Epidermal melanocyte (primary cell): ENCODE measurements at regions not wholly inside any gene's neighbourhood (a gene's known extent, or its start where the extent isn't known, plus 50 kb on each side); places are given as distances from the start of the nearest gene placed in this dataset.
"Not testable (repeated sequence)": the region's sequence is repeated elsewhere in the genome, so short reads cannot be mapped to it uniquely, and the experiment has no call there.

Experiments used
- DNase-seq: peaks from one replicate; pipeline ENCODE4 v3.0.0; 2011; ENCODE audit warnings: low spot score; ENCODE audit not compliant: insufficient read length

DNA sequence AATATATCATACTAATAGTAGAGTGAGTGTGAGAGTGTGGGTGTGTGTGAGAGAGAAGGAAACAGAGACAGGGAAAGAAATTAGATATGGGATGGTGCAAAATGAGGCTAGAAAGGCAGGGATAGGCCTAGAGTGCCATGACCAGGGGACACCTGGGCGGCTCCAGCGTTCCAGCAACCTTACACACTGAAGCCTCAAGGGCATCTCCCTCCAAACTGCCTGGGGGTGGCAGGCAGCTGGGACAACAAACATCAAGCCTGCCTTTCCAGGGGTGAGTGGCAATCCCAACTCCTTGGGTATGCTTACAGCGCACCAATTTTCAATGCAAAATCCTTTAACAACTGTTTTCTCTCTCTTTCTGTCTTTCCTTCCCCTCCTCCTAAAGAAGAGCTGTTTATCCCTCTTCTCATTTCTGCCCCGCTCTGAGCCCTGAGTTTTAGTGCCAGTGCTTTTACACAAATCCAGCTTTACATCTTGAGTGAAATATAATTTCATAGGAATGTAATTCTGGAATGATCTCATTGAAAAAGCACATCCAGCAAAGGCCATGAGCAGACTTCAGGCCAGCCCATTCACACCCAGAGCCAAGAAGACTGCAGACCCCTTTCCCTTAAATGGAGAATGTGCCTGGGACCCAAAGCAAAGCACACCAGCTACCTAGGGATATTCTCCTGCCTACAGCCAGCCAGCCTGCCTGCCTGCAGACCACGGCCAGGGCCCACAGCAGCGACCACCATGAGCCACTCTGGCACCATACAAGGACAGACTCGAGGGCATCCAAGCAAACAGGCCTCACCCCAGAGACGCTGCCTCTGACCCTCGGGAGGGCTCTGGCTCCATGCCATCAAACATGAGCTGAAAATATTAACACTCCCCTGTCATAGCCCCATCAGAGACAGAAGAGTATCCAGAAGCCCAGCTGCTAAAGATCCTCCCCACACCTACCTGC lies 90.3 kb downstream of the RPL27A start:
- DNase-seq: no peak

DNA sequence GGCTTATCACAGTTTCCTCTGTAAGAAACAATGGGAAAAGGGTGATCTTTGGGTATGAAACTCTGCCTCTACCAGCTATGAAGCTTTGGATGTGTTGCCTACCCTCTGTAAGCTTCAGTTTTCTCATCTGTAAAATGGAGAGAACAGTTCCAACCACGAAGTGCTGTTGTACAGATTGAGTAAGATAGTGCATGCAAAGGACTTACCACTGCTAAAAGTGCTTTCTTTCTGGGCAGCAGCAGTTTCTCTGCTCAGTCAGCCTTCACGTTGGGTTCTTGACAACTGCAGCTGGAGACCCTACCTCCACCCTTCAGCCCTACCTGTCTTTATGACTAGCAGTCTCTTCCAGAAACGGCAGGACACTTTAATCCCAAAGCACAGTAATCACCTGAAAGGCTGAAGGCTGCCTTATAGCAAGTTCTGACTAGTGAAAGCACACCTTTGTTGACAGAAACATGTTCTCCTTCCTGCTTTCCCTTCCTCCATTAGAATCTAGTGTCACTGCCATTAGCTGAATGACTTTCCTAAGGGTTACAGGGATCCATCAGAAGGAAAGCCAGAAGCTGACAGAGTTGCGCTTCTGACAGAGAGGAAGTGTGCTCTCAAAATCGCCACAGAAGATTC lies 91.4 kb downstream of the RPL27A start:
- no peak for DNase-seq

DNA sequence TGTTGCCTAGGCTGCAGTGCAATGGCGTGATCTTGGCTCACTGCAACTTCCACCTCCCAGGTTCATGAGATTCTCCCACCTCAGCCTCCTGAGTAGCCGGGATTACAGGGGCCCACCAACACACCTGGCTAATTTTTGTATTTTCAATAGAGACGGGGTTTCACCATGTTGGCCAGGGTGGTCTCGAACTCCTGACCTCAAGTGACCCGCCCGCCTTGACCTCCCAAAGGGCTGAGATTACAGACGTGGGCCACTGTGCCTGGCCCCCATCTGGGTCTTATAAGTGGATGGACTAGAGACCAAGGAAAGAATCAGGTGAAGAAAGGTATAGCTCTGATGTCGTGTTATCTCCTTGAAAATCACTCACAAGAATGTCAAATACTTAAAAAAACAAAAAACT lies 92.3 kb downstream of the RPL27A start:
- not testable (repeated sequence) for DNase-seq

DNA sequence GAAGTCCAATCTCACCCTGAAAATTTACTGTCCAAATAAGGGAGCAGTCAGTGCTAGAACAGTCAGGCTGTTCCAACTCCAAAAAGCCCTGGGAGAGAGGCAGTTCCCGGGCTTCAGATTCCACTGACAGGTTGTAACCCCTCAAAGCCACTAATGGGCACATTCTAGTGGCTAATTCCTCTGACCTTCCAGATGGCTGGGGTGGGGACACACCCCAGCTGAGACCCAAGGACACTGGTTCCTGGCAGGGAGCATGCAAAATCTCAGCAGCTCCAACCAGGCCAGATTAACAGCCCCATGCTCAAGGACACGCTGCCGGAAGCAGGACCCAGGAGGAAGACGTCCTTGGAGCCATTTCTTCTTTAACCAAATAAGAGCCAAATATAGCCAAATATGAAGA lies 92.7 kb downstream of the RPL27A start:
- no peak for DNase-seq

DNA sequence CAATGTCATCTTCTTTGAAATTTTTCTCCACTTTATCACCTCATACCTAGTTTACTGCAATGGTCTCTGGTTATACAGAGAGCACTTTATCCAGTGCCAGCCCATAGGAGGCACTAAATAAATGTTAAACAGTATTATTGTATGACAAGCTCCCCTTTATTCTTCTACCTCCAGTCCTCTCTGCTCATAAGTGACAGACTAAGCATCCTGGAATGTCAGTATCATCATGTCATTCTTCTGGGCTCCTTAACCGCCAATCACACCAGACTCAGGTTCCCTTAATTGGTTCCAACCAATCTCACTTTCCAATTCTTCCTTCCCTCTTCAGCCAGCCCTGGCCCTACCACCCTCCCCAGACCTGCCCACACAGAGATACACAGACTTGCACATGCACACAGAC lies 93.1 kb downstream of the RPL27A start:
- DNase-seq: no peak

DNA sequence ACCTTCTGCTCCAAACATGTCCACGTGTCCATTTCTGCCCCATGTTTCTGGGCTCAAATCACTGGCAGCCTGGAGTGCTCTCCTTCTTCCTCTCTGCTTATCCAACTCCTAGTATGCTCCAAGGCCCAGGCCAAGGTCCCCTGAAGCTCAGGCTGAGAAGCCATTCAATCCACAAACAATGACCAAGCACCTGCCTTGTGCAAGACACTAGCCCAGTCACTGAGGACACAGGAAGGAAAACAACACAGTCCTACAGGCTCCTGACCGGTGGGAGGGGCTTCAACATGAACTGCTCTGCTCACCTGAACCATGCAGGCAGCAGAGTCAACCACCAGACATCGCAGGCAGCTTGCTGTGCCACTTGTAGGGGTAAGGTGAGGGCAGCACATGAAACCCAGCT lies 93.6 kb downstream of the RPL27A start:
- DNase-seq: no peak

DNA sequence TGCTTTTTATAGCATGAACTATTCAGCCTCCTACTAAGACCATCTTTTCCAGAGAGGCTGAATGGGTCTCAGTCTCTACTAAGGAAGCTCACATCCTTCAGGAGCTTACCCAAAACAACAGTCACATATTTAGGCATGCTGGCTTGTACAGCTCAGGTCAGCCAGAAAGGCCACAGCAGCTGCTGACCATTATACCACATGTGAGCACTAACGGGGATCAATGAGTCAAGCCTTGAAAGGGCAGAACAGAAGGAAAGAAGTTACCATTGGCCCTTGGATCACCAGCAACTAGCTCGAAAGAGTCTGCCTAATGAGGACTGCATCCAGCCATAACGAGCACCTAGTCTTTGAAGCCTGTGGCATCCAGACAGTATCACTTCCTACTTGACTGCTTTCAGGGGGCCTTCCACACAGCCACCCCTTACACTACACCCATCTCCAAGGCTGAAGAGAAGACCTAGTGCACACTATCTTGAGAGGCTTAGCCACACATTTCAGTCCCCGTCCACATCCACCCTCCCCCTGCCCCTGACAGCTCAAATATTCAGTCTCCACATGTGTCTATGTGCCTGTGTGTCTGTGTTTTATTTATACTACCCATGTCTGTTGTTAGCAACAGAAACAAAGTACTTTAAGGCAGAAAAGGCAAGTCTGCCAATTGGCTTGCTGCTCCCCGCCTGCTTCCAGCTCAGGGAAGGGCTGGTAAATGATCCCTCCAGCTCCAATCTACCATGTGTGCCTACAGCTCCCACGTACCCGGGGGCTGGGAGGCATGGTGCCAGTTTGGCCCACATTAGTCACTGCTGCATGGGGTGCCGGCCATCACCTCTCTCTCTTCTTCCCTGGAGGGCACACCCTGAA lies 95.5 kb downstream of the RPL27A start:
- no peak for DNase-seq

DNA sequence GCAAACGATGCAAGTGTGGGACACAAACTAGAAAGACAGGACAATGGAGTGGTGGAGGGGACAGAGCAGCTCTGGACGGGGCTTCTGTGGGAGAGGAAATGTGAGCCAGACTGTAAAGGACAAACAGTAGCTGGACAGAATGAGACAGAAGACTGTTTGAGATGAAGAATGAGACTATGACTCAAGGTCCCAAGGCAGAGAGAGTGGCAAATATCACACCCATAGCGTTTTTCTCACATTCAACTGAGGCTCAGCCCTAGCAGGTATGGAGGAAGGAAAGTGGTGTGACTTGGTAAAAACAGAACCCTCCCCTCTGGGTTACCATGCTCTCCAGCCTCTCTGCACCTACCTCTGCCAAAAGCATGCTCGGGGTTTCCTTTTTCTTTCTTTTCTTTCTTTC lies 96.5 kb downstream of the RPL27A start:
- no peak for DNase-seq

DNA sequence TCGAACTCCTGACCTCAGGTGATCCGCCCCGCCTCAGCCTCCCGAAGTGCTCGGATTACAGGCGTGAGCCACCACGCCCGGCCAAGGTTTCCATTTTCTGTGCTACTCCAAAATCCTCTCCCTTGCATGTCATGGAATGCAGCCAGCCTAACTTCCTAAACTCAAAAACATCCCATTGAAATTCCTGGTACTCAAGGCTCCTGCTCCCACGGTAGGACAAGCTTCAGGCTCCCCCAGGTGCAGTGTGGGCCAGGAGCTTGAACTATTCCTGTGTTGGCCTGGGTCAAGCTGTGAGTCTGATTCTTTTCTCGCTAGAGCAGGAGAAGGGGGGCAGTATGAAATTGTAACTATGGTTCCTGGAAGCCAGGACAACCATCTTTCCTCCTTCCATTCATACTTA lies 97.1 kb downstream of the RPL27A start:
- DNase-seq: no peak

DNA sequence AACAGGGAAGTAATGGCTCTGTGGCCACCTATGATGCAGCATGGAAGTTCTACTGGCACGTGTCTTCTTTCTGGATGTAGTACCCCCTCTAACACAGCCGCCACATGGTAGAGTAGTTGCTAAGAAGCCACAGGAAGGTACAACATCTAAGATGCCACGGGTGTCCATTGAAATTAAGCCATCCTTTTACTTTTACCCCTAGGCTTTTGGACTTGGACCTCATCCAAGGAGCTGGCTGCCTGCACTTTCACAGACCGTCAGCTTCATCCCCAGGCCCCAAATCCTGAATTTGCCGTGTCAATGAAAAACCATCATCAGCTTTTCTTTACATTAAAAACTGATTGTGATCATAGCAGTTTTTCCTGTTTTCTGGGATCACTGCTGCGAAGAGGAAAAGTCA lies 102.4 kb downstream of the RPL27A start:
- DNase-seq: no peak

DNA sequence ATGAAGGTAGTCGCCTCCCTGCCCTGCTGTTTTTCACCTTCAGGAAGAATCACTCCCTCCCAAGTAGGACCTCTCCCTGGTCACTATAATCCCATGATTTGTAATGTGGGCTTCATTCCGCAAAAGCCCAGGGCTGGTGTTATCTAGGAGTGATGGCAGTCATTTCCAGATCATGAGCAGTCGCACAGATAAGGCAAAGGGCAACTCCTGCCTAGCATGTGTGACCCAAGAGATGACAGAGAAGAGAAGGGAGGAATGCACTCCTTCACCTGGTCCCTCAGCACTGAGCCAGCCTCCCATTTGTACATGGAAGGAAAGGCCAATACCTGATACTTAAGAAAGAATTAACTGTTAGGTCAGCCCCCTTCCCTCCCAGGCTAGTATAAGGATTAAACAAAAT lies 102.9 kb downstream of the RPL27A start:
- DNase-seq: no peak

DNA sequence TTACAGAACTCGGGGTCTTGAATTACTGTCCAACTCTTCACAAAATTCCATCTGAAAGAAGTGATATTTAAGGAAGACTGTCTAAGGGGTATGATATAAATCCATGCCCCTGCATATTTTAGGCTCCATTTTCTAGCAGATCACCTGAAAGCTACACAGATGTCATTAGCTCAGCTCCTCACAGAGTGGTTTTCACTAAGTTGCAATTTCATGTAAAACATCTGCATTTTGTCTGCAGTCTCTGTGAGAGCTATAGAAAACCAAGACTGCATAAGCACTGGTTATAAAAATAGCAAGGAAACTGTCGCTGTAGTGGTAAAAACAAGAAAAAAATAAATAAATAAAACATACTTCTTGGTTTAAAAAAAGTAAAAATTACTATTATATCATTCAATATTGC lies 103.4 kb downstream of the RPL27A start:
- no peak for DNase-seq

DNA sequence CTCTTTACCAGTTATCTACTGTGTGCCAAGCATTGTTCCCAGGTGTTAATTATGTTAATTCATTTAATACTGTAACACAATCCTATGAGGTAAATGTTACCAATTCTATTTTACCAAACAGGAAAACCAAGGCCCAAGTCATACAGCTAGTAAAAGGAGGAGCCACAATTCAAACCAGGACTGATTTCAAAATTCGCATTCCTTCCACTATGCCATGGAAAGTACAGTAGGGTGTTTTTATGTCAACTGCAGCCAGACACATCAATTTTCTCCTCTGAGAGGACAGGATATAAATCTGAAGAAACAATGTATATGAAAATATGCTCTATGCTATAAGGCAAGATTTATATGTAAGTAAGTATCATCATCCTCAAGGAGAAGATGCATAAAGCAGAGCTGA lies 104.3 kb downstream of the RPL27A start:
- no peak for DNase-seq

DNA sequence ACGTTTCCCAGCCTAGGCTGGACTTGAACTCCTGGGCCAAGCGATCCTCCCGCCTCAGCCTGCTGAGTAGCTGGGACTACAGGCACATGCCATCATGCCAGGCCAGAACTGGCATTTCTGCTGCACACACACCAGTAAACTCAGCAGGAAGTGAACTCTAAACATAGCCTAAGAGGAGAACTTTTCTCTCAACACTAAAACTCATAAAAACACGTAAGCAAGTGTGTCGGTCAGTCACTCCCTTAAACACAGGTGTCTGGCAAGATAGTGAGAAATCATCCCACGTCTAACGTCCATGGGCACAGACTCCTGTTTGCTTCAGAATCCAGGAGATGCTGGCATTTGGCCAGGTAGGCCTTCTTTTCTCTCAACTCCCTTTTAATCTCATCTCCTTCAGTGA lies 104.8 kb downstream of the RPL27A start:
- DNase-seq: no peak

DNA sequence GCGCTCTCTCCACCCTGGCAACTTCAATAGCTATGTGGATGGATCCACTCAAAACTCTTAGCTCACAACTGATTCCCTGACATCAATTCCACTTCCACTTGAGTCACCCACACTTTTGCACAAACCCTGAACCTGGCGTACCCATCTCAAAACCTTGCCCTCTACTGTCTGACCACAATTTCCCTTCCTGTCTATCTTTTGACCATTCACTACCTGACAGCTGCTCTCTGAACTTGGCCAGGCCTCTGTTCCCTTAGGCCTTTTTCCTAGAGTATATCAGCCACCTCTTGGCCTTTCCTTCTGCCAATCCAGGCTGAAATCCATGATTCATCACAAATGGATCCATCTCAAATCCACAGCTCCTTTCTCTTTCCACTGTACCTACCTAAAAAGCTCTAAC lies 106.0 kb downstream of the RPL27A start:
- DNase-seq: no peak

DNA sequence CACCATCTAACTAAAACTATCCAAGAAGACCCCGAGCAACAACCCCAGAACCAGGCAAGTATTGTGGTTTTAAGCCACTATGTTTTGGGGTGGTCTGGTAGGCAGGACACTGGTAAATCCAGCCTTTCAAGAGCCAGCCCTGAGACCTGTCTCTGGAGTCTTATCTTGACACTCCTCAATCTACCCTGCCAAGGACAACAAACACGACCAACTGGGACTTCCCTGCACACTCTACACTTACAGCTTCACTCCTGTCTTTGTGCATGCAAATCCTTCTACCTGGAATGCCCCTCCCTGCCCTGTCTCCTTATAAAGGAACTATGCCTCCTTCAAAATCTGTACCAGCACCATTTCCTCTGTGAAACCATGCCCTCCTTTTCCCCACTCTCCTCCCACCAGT lies 107.3 kb downstream of the RPL27A start:
- DNase-seq: no peak

DNA sequence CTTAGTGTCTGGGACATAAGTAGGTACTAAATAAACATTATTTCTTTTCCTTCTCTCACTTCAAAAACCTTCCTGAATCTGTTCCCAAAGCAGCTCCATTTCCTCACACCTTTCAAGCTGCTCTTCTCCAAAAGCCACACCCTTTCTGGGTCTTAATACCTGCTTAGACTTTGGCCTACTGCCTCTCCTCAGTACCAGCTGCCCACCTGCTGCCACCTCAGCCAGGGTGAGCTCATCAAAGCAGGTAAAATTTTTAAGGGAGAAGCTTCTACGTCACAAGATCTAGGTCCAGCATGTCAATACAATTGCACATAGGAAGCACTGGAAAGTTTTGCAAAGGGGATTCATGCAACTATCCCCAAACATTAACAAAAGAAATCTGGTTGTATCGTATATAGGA lies 108.4 kb downstream of the RPL27A start:
- no peak for DNase-seq

DNA sequence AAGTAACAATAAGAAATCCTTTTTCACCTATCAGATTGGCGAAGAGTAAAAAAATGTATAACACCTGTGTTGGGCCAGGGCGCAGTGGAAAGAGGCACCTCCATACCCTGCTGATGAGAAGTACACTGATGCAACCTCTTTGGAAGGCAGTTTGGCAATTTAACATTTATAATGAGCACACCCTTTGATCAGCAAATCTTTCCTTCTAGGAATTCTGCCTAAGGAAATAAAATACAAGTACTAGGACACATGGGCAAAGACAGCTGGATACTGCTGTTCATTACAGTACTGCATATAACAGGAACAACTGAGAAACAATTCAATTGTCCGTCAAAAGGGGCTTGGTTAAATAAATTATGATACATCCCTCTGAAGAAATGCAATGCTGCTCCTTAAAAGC lies 110.1 kb downstream of the RPL27A start:
- DNase-seq: no peak

DNA sequence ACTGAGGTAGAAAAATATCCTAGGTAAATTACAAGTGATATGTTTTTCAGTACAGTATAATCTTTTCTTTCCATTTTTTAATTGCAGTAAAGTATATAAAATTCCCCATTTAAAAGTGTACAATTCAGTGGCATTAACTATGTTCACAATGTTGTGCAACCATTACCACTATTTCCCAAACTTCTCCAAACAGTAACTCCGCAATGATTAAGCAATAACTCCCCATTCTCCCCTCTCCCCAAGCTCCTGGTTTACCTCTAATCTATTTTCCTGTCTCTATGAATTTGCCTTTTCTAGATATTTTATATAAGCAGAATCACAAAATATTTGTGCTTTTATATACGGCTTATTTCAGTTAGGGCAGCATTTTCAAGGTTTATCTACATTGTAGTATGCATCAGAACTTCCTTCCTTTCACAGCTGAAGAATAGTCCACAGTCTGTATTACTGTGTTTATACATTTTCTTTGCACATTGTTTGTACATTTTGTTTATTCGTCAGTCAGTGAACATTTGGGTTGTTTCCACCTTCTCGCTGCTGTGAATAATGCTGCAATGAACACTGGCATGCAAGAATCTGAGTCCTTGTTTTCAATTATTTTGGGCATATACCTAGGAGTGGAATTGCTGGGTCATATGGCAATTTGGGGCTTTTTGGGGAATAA lies 110.7 kb downstream of the RPL27A start:
- DNase-seq: no peak

DNA sequence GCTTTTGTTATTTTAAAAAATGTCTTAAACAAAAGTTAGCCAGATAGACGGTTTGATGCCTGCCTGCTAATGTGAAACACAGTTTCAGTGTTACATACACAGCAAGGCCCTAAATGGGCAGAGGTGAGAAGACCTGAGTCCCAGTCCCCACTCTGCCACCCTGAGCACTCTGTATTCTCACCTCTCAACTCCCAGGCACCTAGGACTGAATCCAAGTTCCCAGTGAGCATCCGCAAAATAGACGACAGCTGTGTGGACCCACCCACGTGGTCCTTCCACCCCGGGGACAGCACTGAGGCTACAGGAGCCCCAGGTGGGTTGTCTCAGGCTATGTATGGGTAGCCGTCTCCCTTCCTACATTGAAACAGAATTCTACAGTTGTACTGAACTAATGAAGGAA lies 111.5 kb downstream of the RPL27A start:
- DNase-seq: no peak

DNA sequence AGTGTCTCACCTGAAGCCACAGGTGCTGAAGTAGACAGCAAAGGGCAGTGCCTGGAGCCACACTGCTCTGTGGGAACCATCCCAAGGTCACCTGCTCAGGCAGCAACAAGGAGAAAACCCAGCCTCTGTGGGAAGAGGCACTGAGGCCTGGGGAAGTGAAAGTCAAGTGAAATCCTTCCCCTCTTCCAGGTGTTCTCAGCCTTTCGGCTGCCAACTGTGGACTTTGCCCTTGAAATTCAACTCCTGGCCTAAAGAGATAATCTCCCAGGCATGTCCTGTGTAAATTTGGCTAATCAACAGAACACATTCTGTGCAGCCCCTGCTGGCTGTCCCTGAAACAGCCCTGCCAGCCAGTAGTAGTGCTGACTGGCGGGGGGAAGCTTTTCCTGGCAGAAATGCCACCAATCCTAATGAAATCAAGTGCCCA lies 112.1 kb downstream of the RPL27A start:
- DNase-seq: no peak

DNA sequence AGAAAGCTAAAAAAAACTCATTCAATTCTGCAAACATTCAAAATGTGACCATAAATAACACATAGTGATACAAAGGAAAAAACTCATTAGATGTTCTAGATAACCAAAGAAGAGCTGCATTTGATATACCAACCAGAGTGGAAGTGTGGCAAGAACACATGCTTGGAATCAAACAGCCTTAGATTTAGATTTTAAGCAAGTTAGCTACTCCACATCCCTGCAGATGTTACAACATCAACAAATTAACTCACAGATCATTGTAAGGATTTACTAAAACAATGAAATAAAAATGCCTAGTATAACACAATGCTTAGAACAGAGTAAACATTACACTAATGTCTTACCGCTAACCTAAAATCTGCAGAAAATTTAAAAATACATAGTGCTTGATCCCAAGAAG lies 114.0 kb upstream of the AKIP1 start:
- DNase-seq: no peak
